NCI-H2107 treated with DMSO at 0.1 percent for 48 hours (cell line): ENCODE measurements at regions not wholly inside any gene's neighbourhood (a gene's known extent, or its start where the extent isn't known, plus 50 kb on each side); places are given as distances from the start of the nearest gene placed in this dataset.

Source experiments
- DNase-seq: peaks from one replicate; lab custom pipeline; 2025; ENCODE audit not compliant: unreplicated experiment; lab: John Stamatoyannopoulos, UW

DNA sequence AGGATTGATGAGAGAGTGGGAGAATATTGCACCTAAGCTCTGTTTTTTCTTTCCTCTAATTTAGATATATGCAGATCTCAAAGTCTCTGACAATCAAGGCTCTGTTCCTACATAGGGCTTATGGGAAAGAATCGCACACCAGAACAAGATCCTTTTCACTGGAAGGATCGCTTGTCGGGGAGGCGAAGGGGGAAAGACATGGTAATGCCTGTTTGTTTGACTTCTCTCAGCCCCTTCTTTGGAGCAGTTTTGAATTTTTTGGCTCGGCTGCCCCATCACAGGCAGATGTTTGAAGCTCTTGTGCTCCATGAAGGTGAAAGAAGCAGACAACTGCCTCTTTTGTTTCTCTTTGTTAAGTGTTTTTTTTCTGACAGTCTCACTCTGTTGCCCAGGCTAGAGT is 599.9 kb upstream of the ZNF608 start:
- DNase-seq = no peak

DNA sequence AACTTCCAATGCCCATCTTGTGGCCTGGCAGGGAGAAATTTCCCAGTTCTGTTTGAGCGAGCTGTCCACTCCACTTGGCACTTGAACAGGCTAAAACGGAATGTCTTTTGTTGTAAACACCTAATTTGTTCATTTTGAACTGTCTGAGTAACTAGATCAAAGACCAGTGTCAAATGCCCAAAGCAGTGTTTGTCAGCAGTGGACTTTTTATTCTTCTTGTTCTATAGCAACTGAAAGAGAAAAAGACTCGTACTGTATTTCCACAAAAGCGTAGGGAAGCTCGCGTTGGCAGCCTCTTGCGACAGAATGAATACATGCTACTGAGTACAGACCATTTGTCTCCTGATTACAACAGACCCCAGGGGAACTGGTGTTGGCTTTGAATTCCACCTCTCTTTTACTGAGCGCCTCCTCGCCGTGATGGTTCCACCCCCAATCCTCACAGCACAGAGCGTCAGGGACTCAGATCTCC is 601.8 kb upstream of the ZNF608 start:
- peak; percentile 27 for DNase-seq

DNA sequence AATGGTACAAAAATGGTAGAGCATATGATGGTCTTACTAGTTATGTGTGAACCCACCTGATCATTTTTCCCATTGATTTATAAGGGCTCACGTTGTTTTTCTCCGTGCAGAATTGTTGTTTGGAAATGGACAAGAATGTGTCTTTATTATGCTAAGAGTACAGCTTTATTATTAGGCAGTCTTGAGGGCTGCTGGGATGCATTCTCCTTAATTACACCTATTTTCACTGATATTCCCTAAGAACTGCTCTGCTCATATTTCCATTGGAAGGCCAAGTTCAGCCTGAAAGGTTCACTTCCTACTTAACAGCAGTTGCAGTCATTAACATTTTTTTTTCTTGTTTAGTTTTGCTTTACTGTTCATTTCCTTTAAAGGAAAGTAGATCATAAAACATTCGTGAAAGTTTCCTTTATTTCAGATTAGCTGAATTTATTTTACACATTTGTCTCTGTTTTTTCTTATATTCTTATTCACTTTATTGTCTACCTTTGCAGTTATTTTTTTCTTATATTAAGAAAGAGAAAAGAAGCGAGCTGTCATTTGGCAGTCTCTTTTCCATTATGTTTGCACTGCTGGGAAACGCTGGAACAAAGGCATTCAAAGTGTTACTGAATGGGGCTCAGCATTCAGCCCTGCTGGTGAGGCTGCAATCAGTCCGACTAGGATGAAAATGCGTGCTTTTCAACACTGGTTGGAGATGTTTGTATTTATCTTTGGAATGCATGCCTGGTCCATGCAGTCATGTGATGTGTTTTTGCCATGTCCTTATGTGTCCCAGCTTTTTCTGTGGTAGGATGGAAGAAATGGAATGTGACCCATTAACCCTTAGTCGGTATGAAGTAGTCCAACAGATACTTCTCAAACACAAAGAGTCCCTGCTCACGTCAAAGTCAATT is 602.7 kb upstream of the ZNF608 start:
- DNase-seq = no peak

DNA sequence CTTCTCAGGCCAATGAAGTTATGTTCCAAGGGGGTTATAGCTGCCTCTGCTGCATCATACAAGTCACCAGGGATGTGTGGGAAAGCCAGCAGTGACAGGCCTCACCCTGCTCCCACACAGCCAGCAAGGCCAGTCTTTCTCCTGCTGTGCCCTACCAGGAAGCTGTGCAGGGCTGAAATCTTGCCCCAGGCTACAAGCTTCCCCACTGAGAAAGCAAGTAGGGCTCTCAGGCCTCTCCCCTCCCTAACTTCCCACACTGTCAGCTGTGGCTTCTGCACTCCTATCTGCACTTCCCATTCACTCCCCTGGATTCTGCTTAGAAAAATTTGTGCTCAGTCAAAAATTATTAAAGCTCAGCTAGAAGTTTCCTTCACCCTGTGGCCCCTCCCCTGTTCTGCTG is 611.2 kb upstream of the ZNF608 start:
- DNase-seq = no peak

DNA sequence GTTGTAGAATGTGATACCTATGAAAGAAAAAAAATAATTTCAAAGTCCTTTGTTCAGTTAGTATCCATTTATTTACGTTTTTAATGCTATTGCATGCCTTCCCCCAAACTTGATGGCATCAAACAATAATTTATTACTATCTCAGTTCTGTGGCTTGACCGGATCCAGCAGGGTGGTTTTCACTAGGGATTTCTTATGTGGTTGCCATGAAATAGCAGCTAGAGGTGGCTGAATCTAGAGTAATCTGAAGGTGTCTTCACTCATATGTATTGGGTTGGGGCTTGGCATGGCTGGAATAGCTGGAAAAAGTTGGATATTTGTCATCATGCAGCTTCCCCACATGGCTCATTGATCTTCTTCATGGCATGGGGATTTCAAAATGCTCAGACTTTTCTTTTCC is 619.3 kb upstream of the ZNF608 start:
- DNase-seq = no peak

DNA sequence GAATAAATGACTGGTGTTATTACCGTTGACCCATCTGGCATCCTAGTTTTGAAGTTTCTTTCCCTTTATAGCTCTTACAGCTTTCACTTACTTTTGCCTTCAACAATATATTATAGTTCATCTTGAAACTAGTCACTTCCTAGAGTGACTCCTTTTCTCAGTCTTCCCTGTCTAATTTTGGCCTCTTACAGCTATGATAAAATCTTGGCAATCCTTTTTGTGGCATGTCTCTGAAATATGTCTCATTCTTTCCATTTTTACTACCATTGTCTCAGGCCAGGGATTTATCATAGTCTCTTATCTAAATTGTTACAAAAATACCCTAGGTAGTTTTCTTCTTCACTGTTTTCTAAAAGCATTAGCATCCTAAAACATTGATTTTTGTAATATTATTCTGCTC is 621.3 kb upstream of the ZNF608 start:
- DNase-seq = no peak

DNA sequence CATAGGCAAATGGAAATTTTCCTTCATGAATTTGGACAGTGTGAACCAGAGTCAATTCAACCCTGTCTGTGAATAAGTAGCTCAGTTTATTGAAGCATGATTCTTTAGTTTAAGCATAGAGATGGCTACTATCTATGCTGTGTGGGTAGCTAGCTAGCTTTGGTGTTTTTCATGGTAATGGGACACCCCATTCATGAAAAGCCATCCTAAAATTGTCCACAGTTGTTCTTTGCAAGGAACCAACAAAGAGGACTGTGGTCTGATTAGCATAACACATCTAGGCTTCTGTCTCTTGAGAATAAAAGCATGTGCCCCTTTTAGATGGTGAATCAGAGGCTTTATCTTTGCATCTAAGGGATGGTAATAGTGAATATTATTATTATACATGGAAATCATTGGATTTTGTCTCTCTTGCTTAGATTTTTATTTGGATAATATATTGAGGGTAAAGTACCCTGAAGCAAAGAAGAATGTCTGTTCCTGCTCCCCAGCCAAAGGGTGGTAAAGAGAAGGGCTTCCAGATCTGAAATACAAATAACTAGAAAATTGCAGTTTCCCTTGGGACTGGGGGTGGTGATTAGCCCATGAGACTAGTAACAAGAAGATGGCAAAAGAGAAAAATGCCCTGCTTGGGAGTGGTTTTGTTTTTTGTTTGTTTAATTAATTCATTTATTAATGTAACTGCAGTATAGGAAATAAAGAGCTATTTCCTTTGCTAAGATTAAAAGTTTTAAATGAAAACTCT is 624.2 kb upstream of the ZNF608 start:
- DNase-seq = no peak

DNA sequence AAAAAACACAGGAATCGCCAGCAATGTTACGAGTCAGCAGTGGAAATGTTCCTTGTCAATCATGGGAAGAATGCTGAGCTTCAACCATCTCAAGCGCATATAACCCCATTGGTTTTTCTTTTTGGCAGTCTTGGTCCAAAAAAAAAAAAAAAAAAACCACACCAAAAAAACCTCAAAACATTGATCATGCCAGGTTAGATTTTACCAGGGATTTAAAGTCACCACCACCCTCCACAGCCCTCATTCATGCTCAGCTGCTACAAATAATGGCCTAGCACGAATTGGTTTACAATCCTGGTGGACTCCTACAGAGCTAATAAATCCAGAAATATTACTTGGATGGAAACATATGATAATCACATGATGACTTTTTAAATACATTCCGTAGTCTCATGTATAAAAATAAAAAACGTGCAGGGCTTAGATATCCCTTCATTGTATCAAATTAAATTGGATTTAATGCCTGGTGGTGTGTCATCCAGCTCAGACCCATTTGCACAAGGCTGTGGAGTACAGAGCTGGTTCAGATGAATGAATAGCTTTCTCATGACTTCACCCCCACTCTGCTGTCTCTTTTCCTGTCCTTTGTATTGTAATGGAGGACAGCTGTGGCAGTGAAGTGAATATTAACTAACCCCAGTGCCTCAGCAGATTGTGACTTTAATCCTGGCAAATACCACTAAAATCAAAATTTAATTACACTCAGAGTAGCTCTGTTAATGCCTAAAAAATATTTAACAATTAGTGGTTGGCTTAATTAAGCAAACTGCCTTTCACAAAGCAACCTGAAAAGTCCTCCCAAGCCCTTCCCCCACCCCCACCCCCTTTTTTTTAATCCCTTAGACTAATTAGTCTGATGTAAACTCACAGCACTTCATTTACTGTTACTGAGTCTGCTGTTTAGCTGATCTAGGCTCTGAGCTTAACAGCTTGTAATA is 626.5 kb upstream of the ZNF608 start:
- peak; percentile 13 for DNase-seq

DNA sequence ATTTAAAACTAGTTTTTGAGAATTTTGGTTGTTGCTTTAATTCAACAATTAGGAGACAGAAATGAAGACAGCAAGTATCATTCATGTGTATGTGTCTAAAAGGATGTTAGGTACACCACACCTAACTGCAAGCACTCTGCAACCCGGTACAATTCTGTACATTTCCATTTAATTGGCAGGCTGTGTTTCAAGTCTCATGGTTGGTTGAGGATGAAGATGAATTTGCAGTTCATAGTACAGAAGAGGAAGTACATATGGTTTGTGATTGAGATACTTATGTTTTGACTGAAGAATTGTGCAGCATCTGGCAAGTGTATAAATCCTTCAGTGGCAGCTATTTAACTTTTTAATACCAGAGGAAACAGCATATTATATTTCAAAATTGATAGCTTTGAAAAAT is 628.7 kb upstream of the ZNF608 start:
- DNase-seq = no peak

DNA sequence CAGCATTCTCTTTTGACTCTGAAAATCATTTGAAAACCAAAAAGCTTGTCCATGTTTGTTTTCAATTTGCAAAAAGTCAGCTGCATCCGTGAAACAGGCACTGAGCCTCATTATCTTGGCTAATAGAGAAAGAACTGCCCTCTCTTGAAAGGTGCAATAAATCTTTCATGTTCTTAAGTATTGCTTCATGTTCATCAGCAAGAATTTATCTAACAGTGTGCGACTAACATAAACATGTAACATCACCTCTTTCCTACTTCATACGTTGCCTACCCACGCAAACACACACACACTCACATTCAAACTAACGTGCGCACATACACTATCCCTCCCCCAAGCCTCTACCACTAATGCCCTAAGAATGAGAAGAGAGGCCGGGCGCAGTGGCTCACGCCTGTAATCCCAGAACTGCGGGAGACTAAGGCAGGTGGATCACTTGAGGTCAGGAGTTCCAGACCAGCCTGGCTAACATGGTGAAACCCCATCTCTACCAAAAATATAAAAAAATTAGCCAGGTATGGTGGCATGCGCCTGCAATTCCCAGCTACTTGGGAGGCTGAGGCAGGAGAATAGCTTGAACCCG is 629.7 kb upstream of the ZNF608 start:
- DNase-seq = no peak

DNA sequence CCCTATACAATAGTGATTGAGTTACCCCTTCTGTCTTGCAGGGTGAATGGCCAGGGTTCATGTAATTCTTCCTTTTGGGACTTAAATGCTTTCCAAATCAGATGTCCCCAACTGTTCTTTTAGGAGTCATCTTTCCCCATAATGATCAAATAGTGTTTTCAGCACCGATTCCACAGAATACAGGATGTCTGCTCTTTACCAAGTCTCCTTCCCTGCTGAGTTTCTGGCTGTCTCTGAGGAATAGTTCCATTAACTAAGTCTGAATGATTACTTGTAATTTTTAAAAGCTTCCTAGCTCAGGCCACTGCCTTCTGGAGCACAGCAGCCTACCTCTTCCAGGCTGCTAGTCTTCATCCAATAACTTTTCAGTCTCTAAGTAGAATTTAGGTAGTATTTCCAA is 630.7 kb upstream of the ZNF608 start:
- no peak for DNase-seq

DNA sequence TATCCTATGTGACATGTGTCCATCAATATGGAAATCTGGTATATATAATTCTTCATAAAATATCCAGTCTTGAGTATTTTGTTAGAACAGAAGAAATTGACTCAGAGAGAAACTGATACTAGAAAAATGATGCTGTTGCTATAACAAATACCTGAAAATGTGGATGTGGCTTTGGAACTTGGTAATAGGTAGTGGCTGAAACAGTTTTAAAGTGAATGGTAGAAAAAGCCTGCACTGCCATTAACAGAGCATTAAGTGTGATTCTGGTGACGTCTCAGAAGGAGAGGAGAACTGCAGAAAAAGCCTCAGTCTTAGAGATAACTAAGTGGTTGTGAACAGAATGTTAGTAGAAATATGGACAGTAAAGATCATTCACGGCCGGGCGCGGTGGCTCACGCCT is 634.9 kb upstream of the ZNF608 start:
- no peak for DNase-seq

DNA sequence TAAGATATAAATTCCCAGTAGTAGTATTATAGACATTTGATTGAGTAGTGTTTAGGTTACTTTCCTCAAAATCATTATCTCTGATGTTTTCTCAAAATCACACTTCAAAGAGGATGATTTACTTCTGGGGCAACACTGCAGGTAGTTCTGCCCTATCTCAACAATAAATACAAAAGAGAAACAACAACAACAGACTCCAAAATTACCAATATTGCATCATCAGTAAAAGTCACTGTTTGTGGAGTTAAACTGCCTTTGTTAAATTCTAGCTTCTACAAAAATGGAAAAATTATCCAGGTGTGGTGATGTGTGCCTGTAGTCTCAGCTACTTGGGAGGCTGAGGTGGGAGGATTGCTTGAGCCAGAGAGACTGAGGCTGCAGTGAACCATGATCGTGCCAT is 637.6 kb upstream of the ZNF608 start:
- DNase-seq = no peak

DNA sequence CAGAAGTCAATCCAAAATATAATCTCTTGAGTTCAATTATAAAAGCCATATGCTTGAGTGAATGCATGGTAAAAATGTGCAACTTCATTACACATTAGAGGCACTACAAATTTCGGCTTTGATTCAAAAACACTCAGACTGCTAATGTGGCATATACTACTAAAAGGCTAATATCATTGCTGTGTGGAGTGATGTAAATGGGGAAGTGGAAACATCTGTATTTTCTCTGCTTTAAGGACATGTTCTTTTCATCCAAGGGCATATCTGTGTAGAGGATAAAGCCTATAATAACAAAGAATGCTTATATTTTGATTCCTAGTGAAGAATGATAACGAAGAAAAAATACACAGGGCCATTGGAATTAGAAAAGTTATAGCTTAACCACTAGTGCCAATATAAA is 643.9 kb upstream of the ZNF608 start:
- DNase-seq = no peak

DNA sequence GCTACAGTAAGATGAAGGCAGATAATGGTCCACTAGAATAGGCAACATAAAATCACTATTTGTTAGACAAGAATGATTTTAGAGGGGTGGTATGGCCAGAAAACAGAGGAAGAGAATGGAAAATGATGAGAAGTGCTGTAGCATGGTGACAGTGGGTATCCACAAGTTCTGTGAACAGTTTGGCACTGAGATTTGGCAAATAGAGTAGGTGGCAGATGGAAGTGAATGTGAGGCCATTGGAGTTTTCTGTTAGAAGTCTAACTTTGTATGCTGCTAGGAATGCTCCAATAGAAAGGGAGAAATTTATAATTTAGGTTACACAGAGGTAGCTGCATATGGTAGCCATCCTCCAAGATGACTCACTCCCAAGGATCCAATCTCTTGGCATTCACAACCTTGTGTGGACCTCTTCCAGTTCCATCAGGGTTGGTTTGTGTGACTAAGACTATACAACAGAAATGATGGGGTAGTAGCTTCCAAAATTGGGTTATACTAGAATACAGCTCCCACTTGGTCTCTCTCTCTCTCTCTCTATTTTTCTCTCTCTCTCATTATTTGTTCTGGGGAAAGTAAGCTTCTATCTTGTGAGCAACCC is 646.9 kb upstream of the ZNF608 start:
- DNase-seq = no peak

DNA sequence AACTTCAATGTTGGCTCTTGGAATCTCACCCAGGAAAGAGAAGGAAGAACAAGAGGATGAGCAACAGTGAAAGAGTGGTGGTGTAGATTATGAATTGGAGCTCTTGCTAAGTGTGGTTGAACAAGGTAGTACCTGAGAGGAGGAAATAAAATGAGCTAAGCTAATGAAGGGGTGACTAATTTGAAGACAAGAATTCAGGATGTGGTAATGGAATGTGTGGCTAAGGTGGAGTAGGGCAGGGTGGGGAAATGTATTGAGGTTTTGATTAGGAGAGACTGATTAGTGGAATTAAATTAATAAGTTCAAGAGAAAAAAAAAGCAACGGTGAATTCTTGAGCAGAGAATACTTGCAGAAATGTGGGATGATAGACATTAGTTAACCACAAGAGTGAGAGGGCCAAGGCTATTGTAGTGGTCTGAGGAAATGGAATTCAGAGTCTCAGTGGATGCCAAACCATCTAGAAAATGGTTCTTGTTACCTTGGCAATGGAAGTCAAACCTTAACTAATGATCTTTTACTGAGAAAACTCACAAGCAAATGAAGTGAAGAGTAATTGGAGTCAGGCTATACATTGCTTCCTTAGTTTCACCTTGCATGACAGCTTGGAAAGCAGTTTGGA is 648.3 kb upstream of the ZNF608 start:
- DNase-seq = no peak

DNA sequence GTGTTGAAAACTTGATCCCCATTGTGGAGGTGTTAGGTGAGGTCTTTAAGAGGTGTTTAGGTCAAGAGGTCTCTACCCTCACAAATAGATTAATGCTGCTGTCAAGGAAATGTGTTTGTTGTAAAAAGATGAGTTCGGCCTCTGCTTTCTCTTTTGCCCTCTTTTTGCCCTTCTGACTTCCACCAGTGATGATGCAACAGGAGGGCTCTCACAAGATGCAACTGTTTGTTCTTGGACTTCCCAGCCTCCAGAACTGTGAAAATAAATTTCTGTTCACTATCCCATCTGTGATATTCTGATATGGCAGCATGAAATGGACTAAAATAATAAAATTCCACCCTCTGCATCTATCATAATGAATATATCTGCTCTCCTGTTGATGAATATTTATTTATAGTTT is 650.0 kb upstream of the ZNF608 start:
- no peak for DNase-seq

DNA sequence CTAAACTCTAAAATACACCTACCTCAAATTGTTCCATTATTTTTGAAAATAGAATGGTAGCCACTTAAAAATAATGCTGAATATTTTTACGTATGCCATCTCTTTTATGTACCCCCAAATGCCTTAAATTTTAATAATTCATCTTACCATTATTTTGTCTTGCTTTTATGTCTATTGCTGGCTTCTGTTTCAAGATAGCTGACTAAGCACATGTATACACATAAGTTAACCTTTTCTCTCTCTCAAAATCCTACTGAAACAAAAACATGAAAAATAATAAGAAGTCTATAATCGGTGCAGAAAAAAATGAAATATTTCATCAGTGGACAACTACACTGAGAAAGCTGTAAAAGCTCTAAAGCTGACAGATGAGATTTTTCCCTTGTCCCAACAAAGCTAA is 652.0 kb upstream of the ZNF608 start:
- DNase-seq = no peak

DNA sequence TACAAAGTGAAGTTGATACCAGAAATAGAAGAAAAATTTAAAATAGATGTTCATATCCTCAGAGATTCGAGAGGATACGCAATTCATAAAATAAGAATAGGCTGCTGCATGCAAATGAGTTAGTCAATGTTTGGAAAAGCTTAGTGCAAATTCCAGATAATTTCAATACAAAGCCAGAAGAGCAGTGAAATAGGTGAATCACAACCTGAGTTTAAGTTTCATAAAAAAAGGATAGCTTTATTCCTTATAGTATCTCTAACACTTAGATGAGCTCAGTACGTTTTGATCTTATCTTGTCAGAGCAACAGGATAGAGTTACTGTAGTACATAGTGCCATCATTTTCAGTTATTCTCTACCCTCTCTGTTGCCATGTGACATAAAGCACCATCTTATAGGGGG is 653.4 kb upstream of the ZNF608 start:
- DNase-seq = no peak
